GM20000 (cell line): ENCODE measurements at regions not wholly inside any gene's neighbourhood (a gene's known extent, or its start where the extent isn't known, plus 50 kb on each side); places are given as distances from the start of the nearest gene placed in this dataset.

Source experiments
- DNase-seq: peaks from one replicate; pipeline ENCODE4 v3.0.0; 2012; ENCODE audit warnings: low spot score
- CTCF ChIP-seq: IDR thresholded peaks from 2 replicates; pipeline ENCODE4 v1.5.1; 2012; ENCODE audit warnings: mild to moderate bottlenecking, control low read depth; ENCODE audit errors: extremely low read depth, missing control alignments

- no peak for TF ChIP-seq CTCF
- DNase-seq = no peak
Measured at GRCh38 chrX:5829469-5829868, 399.2 kb downstream of the NLGN4X start.

GRCh38 chrX:5829060-5829459 lies 399.6 kb downstream of the NLGN4X start:
- no peak for TF ChIP-seq CTCF
- no peak for DNase-seq

DNA sequence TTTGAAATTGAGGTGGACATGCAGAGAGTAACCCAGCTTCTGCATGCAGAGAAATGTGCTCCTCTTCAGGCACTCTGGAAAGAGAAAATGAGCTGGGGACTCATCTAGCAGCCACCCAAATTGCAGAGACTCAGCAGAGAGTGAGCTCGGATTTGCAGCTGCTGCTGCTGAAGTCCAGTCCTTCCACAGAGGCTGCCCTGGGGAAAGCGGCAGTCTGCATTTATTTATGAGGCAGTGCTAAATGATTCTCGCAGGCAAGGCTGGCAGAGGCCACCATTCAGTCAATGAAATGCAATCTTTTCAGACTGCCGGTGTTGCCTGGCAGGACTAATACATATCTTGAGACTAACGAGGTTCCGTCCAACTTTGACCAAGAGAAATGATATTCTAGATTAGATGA lies 404.8 kb downstream of the NLGN4X start:
- no peak for DNase-seq
- TF ChIP-seq CTCF = no peak

DNA sequence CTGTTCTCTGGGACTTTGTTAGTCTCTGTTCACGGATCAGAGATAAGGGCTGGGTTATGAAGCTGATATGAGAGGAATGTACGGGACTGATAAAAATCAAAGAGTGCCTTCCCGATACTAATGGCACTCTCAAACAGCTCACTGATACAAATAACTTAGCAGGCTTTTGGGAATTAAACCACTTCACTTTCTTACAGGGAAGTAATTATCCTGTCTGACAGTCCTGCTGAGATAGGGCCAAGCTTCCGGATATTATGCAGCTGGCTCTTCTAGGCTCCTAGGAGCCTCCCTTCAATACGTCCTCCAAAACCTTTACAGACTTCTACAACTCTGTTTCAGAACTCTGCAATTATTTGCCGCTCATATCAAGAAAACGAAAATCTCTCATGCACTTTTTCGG lies 418.0 kb downstream of the NLGN4X start:
- TF ChIP-seq CTCF = no peak
- DNase-seq = no peak

GRCh38 chrX:5807181-5807580 lies 421.5 kb downstream of the NLGN4X start:
- no peak for DNase-seq
- no peak for TF ChIP-seq CTCF

- no peak for TF ChIP-seq CTCF
- DNase-seq = no peak
Measured at GRCh38 chrX:5802391-5802790, 426.3 kb downstream of the NLGN4X start.

- no peak for TF ChIP-seq CTCF
- no peak for DNase-seq
Measured at GRCh38 chrX:5791721-5792120, 436.9 kb downstream of the NLGN4X start.
